AG20443 (cell line): ENCODE measurements at regions not wholly inside any gene's neighbourhood (a gene's known extent, or its start where the extent isn't known, plus 50 kb on each side); places are given as distances from the start of the nearest gene placed in this dataset.
"Not testable (repeated sequence)": the region's sequence is repeated elsewhere in the genome, so short reads cannot be mapped to it uniquely, and the experiment has no call there.

ENCODE experiments used
- DNase-seq: peaks from one replicate; pipeline ENCODE4 v3.0.0; 2012; ENCODE audit warnings: low spot score, mixed read lengths

DNA sequence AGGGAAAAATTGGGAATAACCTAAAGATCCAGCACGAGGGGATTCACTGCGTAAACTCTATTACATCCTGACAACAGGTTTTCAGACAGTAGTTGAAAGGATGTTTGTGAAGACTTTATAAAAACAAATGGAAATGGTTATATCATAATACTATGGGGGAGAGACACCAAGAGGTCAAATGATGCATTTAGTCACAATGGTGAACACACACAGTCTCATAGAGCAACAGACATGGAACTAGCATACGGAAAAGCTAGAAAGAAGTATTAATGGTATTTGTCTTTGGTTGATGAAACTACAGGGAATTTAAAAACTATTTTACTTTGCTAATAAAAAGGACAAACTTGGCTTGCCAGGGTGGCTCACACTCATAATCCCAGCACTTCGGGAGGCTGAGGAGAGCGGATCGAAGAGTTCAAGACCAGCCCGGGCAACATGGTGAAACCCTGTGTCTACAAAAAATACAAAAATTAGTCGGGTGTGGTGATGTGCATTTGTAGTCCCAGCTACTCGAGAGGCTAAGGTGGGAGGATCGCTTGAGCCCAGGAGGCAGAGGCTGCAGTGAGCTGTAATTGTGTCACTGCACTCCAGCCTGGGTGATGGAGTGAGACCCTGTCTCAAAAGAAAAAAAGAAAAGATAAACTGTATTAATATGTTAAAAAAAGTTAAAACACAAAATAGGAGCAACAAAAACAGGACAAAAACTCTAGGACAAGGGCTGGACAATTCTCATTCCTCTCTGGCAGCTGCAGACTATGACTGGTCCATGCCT, 94.8 kb downstream of the MYCN start:
- DNase-seq, result no peak

DNA sequence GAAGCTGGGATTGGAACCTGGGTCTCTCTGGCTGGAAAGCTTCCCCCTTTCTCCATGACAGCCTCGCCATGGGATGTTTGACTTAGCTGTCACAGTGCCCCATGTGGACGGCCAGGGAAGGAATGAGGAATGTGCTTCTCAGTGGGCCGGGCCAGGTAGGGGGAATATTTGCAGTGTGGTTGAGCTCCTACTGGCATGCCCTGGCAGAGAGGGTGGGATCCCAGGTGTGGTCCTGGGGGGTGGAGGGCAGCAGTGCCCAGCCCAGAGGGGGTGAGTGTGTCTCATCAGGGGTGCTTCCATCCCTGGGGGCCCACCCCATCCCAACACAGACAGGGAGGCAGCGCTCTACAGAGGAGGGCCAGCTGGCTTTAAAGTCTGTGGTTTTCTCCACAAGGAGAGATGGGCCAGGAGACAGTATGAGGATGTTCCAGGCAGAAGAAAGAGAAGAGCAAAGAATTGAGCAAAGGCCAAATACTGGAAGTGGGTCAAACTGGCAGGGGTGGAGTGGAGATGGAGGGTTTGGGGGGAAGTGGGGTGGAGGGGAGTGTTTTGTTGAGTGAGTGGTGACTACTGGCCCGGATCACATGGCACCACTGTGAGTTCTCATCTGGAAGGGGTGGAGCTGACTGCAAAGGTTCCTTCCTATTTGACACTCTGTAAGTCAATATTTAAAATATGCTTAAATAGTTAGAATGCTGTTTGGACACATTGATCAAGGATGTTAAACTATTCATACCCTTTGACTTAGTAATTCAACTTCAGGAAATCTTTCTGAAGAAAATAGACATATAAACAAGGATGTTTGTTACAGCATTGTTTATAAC, 94.0 kb downstream of the MYCN start:
- DNase-seq, result no peak

- no peak for DNase-seq
Observed at GRCh38 chr2:16033032-16033293, 92.6 kb downstream of the MYCN start.

DNA sequence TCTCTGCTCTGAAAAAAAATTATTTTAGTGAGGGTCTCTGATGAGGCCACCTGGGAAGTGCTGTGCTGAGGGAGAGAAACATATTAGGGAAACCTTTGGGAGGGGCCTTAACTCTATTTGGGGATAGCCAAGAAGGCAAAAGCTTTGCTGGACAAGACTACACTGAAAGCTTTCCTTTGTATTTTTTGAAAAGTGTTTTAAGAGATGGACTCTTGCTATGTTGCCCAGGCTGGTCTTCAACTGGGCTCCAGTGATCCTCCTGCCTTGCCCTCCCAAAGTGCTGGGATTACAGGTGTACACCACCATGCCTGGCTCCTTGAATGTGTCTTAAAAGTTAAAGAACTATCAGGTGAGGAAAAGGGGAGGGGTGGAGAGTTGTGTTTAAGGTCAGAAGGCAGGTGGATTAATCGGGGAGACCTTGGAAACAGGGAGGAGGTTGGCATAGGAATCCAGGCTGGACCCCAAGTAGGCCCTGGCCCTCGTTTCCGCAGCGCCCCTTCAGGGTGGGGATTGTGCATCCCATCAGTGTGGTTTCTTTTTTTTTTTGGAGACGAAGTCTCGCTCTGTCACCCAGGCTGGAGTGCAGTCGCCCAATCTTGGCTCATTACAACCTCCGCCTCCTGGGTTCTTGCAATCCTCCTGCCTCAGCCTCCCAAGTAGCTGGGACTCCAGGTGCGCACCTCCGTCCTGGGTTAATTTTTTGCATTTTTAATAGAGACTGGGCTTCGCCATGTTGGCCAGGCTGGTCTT, 92.1 kb downstream of the MYCN start:
- DNase-seq, result no peak

GRCh38 chr2:16031848-16032159, 91.5 kb downstream of the MYCN start:
- DNase-seq, result no peak

DNA sequence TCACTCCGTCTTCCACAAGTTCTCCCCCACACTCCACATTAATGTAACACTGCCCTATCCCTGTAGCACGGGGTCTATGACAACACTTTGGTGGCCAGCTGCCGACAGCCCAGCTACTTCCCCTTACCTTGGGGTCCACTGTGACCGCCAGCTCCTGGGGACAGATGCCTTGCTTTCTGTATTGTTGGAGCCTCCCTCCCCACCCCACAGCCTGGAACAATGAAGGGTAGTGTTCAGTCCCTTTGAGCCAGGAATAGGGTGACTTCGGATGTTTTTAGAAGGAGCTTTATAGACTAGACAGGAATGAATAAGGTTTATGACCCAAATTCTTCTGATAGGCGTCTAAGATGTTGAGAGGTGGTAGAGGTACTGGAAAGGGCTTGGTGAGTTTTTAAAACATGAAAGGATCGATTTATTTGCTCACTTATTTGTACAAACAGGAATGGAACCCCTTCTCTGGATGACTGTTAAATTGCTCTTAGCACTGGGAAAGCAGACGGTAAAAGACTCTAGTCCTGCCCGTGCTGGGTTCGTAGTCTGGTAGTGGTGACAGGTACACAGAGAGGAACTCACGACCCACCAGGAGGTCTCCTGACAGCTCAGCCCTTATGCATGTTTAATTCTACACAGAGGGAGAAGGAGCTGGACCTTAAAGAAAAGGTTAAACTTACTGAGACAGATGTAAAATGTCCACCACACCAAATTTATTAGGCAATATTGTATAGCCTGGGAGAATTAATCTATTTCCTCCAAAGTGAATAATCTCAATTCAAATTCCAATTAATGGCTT, 90.9 kb downstream of the MYCN start:
- no peak for DNase-seq

GRCh38 chr2:16030206-16031057, 90.1 kb downstream of the MYCN start:
- no peak for DNase-seq

- DNase-seq, result no peak
Observed at GRCh38 chr2:16028644-16029043, 88.3 kb downstream of the MYCN start.

- DNase-seq, result no peak
Observed at GRCh38 chr2:16026816-16027501, 86.6 kb downstream of the MYCN start.

- no peak for DNase-seq
Observed at GRCh38 chr2:16025876-16026640, 85.7 kb downstream of the MYCN start.

DNA sequence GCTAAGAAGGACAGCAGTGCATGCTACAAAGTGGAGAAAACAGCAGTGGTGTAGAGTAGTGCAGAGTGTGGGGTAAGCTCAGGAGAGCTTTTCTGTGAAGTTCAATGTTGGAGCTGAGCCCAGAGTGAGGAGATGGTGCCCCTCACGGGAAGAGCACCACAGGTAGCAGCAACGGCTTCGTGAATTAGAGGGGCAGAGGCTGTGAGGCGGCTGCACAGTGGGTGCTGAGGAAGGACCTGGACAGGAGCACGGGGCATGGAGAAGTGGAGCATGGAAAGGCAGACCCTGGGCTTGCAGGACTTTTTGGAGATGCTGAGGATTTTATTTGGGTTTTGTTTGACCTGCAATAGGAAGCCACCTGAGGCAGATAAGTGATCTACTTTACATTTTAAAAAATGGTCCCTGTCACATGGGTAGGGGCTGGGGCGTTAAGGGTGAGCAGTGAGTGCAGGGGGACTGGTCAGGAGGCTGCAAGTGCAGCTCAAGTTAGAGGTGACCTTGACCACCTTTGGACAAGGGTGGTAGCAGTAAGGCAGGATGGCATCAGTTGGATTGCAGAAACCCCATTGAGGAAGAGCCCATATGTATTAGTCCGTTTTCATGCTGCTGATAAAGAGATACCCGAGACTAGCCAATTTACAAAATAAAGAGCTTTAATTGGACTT, 85.0 kb downstream of the MYCN start:
- DNase-seq, result no peak

DNA sequence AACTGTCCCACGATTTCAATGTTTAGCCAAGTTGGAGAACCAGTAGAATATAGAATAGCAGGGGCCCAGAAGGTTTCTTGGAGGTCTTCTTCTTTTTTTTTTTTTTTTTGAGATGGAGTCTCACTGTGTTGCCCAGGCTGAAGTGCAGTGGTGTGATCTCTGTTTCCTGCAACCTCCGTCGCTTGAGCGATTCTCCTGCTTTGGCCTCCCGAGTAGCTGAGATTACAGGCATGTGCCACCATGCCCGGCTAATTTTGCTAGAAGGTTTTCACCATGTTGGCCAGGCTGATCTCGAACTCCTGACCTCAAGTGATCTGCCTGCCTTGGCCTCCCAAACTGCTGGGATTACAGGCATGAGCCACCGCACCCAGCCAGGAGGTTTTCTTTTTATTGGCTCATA, 84.3 kb downstream of the MYCN start:
- not testable (repeated sequence) for DNase-seq

GRCh38 chr2:16023506-16024360, 83.4 kb downstream of the MYCN start:
- no peak for DNase-seq

- no peak for DNase-seq
Observed at GRCh38 chr2:16022548-16023240, 82.3 kb downstream of the MYCN start.

- no peak for DNase-seq
Observed at GRCh38 chr2:16021611-16022363, 81.4 kb downstream of the MYCN start.

DNA sequence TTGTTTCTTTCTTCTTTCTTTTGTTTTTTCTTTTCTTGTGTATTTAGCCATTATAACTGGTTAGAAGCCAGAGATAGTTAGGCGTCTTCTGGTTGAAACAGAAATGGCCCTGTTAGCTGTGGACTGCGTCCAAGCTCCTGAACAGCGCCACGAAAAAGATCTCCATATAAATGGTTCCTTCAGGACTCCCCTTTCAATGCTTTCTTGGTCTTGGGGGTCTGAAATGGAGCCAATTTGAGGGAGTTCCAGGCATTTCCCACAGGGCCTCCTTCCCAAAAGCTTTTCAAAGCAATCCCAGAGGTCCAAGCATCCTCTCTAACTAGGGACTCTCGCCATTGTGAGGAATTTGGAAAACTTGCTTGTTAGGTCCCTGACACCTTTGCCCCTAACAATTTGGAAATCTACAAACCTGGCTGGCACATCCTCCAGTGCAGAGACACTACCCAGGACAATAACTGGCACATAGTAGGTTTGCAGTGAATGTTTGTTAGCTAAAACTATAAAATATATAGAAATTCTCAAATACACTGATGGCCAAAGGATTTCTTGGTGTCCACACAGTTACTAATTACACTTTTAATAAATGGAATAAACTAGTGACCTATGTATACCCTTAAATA, 80.1 kb downstream of the MYCN start:
- DNase-seq, result no peak
